Muscle layer of duodenum (tissue), 2 donors: ENCODE measurements at regions not wholly inside any gene's neighbourhood (a gene's known extent, or its start where the extent isn't known, plus 50 kb on each side); places are given as distances from the start of the nearest gene placed in this dataset.
"Not testable (repeated sequence)": the region's sequence is repeated elsewhere in the genome, so short reads cannot be mapped to it uniquely, and the experiment has no call there.

ENCODE experiments used
- H3K27ac ChIP-seq: one replicate; pipeline ENCODE4 v1.7.0; 2013; ENCODE audit warnings: mild to moderate bottlenecking, low read length
- H3K27me3 ChIP-seq: one replicate; pipeline ENCODE4 v1.7.0; 2013; ENCODE audit warnings: low read depth, mild to moderate bottlenecking, control low read depth, low read length
- H3K36me3 ChIP-seq, 2 donors: one replicate each; pipeline ENCODE4 v1.7.0; 2013; ENCODE audit warnings: low read length in 2 of 2, control low read depth in 1 of 2, mild to moderate bottlenecking in 1 of 2; ENCODE audit not compliant: insufficient read depth in 2 of 2, control insufficient read depth in 1 of 2
- H3K4me1 ChIP-seq, 2 donors: one replicate each; pipeline ENCODE4 v1.7.0; 2013; ENCODE audit warnings: low read length in 2 of 2, mild to moderate bottlenecking in 2 of 2, control low read depth in 1 of 2, moderate library complexity in 1 of 2; ENCODE audit not compliant: insufficient read depth in 2 of 2, control insufficient read depth in 1 of 2
- H3K4me3 ChIP-seq, 2 donors: one replicate each; pipeline ENCODE4 v1.7.0; 2013; ENCODE audit warnings: low read length in 2 of 2, low read depth in 1 of 2, mild to moderate bottlenecking in 1 of 2
- H3K9me3 ChIP-seq, 2 donors: one replicate each; pipeline ENCODE4 v1.7.0; 2013; ENCODE audit warnings: low read length in 2 of 2, control low read depth in 1 of 2, mild to moderate bottlenecking in 1 of 2; ENCODE audit not compliant: control insufficient read depth in 1 of 2
- donor health status: healthy.

GRCh38 chr2:180890781-180891180, 89.6 kb upstream of the UBE2E3 start:
- no peaks in the 10 kb centered on the region for H3K36me3 ChIP-seq
- no peaks in the 10 kb centered on the region for H3K9me3 ChIP-seq
- H3K27ac ChIP-seq, result no peak overlapping the region
- no peak overlapping the region for H3K4me3 ChIP-seq
- H3K4me1 ChIP-seq, result no peaks in the 10 kb centered on the region
- no peaks in the 10 kb centered on the region for H3K27me3 ChIP-seq

- H3K36me3 ChIP-seq, result no peaks in the 10 kb centered on the region
- peaks cover 0 to 9% of the 10 kb centered on the region in 2 donors for H3K9me3 ChIP-seq
- no peaks in the 10 kb centered on the region for H3K4me1 ChIP-seq
- no peaks in the 10 kb centered on the region for H3K27me3 ChIP-seq
- H3K4me3 ChIP-seq, result no peak overlapping the region
- no peak overlapping the region for H3K27ac ChIP-seq
Measured at GRCh38 chr2:180882959-180883358, 97.4 kb upstream of the UBE2E3 start.

- Histone ChIP-seq H3K4me3 (no peak overlapping the region), H3K4me1 (no peaks in the 10 kb centered on the region), H3K9me3 (no peaks in the 10 kb centered on the region), H3K27ac (no peak overlapping the region), H3K36me3 (no peaks in the 10 kb centered on the region), H3K27me3 (no peaks in the 10 kb centered on the region)
Measured at GRCh38 chr2:180876506-180876905, 103.9 kb upstream of the UBE2E3 start.

GRCh38 chr2:180873219-180873618, 107.2 kb upstream of the UBE2E3 start:
- no peak overlapping the region for H3K4me3 ChIP-seq
- no peaks in the 10 kb centered on the region for H3K4me1 ChIP-seq
- H3K27me3 ChIP-seq, result no peaks in the 10 kb centered on the region

GRCh38 chr2:180872781-180873180, 107.6 kb upstream of the UBE2E3 start:
- H3K27ac ChIP-seq, H3K4me3 ChIP-seq, H3K27me3 ChIP-seq, H3K36me3 ChIP-seq, H3K4me1 ChIP-seq, H3K9me3 ChIP-seq: not testable (repeated sequence)

More at GRCh38 chr2:180873219-180873618, 107.2 kb upstream of the UBE2E3 start:
- no peak overlapping the region for H3K27ac ChIP-seq
- no peaks in the 10 kb centered on the region for H3K36me3 ChIP-seq
- no peaks in the 10 kb centered on the region for H3K9me3 ChIP-seq

- H3K27ac ChIP-seq, result no peak overlapping the region
- H3K4me1 ChIP-seq, result no peaks in the 10 kb centered on the region
- no peak overlapping the region for H3K4me3 ChIP-seq
- no peaks in the 10 kb centered on the region for H3K9me3 ChIP-seq
- no peaks in the 10 kb centered on the region for H3K36me3 ChIP-seq
- no peaks in the 10 kb centered on the region for H3K27me3 ChIP-seq
Measured at GRCh38 chr2:180872255-180872654, 108.2 kb upstream of the UBE2E3 start.

- Histone ChIP-seq H3K4me1 (no peaks in the 10 kb centered on the region), H3K27ac (no peak overlapping the region), H3K9me3 (no peaks in the 10 kb centered on the region), H3K27me3 (no peaks in the 10 kb centered on the region), H3K36me3 (no peaks in the 10 kb centered on the region), H3K4me3 (no peak overlapping the region)
Measured at GRCh38 chr2:180871649-180872048, 108.8 kb upstream of the UBE2E3 start.

- H3K4me1 ChIP-seq, result no peaks in the 10 kb centered on the region
- no peaks in the 10 kb centered on the region for H3K27me3 ChIP-seq
- no peaks in the 10 kb centered on the region for H3K9me3 ChIP-seq
- no peak overlapping the region for H3K4me3 ChIP-seq
- no peaks in the 10 kb centered on the region for H3K36me3 ChIP-seq
- H3K27ac ChIP-seq, result no peak overlapping the region
Measured at GRCh38 chr2:180849851-180850250, 130.6 kb upstream of the UBE2E3 start.

- no peaks in the 10 kb centered on the region for H3K9me3 ChIP-seq
- no peak overlapping the region for H3K4me3 ChIP-seq
- no peaks in the 10 kb centered on the region for H3K4me1 ChIP-seq
- no peaks in the 10 kb centered on the region for H3K36me3 ChIP-seq
- no peak overlapping the region for H3K27ac ChIP-seq
- H3K27me3 ChIP-seq, result no peaks in the 10 kb centered on the region
Measured at GRCh38 chr2:180848393-180848792, 132.0 kb upstream of the UBE2E3 start.

- H3K9me3 ChIP-seq, result no peaks in the 10 kb centered on the region
- H3K27me3 ChIP-seq, result no peaks in the 10 kb centered on the region
- no peaks in the 10 kb centered on the region for H3K4me1 ChIP-seq
- no peak overlapping the region for H3K4me3 ChIP-seq
- no peaks in the 10 kb centered on the region for H3K36me3 ChIP-seq
- H3K27ac ChIP-seq, result no peak overlapping the region
Measured at GRCh38 chr2:180846756-180847472, 133.5 kb upstream of the UBE2E3 start.

GRCh38 chr2:180842461-180842860, 137.9 kb upstream of the UBE2E3 start:
- Histone ChIP-seq H3K36me3 (no peaks in the 10 kb centered on the region), H3K27ac (no peak overlapping the region), H3K9me3 (no peaks in the 10 kb centered on the region), H3K4me3 (no peak overlapping the region), H3K4me1 (no peaks in the 10 kb centered on the region), H3K27me3 (no peaks in the 10 kb centered on the region)

GRCh38 chr2:180840641-180841040, 139.8 kb upstream of the UBE2E3 start:
- no peaks in the 10 kb centered on the region for H3K36me3 ChIP-seq
- no peak overlapping the region for H3K4me3 ChIP-seq
- no peaks in the 10 kb centered on the region for H3K4me1 ChIP-seq
- H3K9me3 ChIP-seq, result no peaks in the 10 kb centered on the region
- no peak overlapping the region for H3K27ac ChIP-seq
- no peaks in the 10 kb centered on the region for H3K27me3 ChIP-seq
